ENCODE measurements at regions not wholly inside any gene's neighbourhood (a gene's known extent, or its start where the extent isn't known, plus 50 kb on each side); places are given as distances from the start of the nearest gene placed in this dataset.

DNA sequence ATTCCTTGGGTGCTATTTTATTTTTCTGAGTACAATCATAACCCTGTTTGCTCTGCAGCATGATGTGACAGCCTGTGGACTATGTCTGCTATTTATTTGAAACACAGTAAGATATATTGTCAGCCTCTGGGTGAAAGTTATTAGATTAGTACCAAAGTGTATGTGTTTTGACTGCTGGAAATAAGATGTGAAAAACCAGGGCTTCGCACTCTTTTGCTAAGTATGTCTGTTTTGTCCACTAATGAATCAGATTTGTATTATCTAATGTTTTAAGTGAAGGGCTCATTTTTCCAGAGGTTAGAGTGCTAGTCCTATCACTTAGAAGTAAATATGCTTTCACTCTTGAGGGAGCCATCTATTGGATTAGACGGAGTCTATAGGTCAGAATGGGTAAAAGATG, 569.8 kb upstream of the FZD8 start:
- TF ChIP-seq, protein P1, sequence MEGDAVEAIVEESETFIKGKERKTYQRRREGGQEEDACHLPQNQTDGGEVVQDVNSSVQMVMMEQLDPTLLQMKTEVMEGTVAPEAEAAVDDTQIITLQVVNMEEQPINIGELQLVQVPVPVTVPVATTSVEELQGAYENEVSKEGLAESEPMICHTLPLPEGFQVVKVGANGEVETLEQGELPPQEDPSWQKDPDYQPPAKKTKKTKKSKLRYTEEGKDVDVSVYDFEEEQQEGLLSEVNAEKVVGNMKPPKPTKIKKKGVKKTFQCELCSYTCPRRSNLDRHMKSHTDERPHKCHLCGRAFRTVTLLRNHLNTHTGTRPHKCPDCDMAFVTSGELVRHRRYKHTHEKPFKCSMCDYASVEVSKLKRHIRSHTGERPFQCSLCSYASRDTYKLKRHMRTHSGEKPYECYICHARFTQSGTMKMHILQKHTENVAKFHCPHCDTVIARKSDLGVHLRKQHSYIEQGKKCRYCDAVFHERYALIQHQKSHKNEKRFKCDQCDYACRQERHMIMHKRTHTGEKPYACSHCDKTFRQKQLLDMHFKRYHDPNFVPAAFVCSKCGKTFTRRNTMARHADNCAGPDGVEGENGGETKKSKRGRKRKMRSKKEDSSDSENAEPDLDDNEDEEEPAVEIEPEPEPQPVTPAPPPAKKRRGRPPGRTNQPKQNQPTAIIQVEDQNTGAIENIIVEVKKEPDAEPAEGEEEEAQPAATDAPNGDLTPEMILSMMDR (IDR thresholded peaks at IDR 0.05), result no peak
- TF ChIP-seq POLR2A (IDR thresholded peaks at IDR 0.05), result no peak
